ENCODE measurements at regions not wholly inside any gene's neighbourhood (a gene's known extent, or its start where the extent isn't known, plus 50 kb on each side); places are given as distances from the start of the nearest gene placed in this dataset.

- DNase-seq: no peak
- Histone ChIP-seq H2BK15ac (ENCODE audit: low read depth, low read length) (no peak overlapping the region), H2BK20ac (ENCODE audit: low read depth, low read length) (no peak overlapping the region), H4K5ac (ENCODE audit: low read depth, low read length) (no peak overlapping the region), H3K4me1 (ENCODE audit: control insufficient read depth, insufficient read depth, low read length) (no peaks in the 10 kb centered on the region), H3K4me2 (ENCODE audit: low read depth, low read length) (no peak overlapping the region), H3K9me1 (ENCODE audit: insufficient read depth, low read length) (no peaks in the 10 kb centered on the region), H4K20me1 (ENCODE audit: insufficient read depth, low read length) (no peaks in the 10 kb centered on the region), H3K4ac (ENCODE audit: low read depth, low read length) (no peak overlapping the region), H3K14ac (replicated peaks; ENCODE audit: low read depth, low read length) (no peak overlapping the region), H2BK5ac (ENCODE audit: low read depth, low read length, poor library complexity, severe bottlenecking) (no peak overlapping the region), H3K36me3 (ENCODE audit: control insufficient read depth, insufficient read depth, low read length) (no peaks in the 10 kb centered on the region), H2AK5ac (ENCODE audit: low read depth, low read length) (no peak overlapping the region), H3K79me1 (ENCODE audit: low read depth in 1 of 2, low read length in 2 of 2) (no peaks in the 10 kb centered on the region), H3K18ac (ENCODE audit: low read depth, low read length) (no peak overlapping the region), H3K23ac (ENCODE audit: low read depth, low read length) (no peak overlapping the region), H3K56ac (ENCODE audit: extremely low read depth, insufficient read depth, low read length) (no peak overlapping the region), H3K9ac (ENCODE audit: low read depth, low read length) (no peak overlapping the region), H3K4me3 (ENCODE audit: insufficient read depth, low read depth, low read length) (peak overlapping the region; percentile 11; the same call in 1 of the 2 replicates), H4K91ac (ENCODE audit: insufficient read depth, low read depth, low read length) (no peak overlapping the region), H3K9me3 (ENCODE audit: control insufficient read depth, insufficient read depth, low read length) (no peaks in the 10 kb centered on the region; the same call in 1 of the 2 replicates), H3K27me3 (ENCODE audit: control insufficient read depth, insufficient read depth, low read length) (peaks cover 24% of the 10 kb centered on the region; the same call in 1 of the 2 replicates), H3K27ac (ENCODE audit: insufficient read depth, low read length) (no peak overlapping the region), H2AFZ (replicated peaks; ENCODE audit: low read length, poor library complexity) (no peak overlapping the region), H4K8ac (ENCODE audit: low read depth in 2 of 2, low read length in 2 of 2) (no peak overlapping the region), H2AK9ac (replicated peaks; ENCODE audit: low read depth, low read length, poor library complexity) (no peak overlapping the region), H2BK120ac (ENCODE audit: low read depth, low read length) (no peak overlapping the region)
- 1% methylated on average over 30 of the region's 113 CpGs; no CpG with 5 or more reads in 1 of the 2 experiments for WGBS, 2 experiments (ENCODE audit: extremely low coverage in 2 of 2, insufficient read length in 1 of 2)
- ATAC-seq (ENCODE audit: low read depth): peak; percentile 50
- no TSS peak for BruUV-seq (replicated peaks)
- ChIA-PET POLR2A (ENCODE audit: unreplicated experiment) (no interaction called here), CTCF (no interaction called here)
- dilution Hi-C loops (cut with HindIII; ENCODE audit: low sequenced_read_pairs, unreplicated experiment): no loop called here
- intact Hi-C loops (cut with micrococcal nuclease): loop anchor here (5.0 kb wide), 1 partner anchor 1753 kb away; the partner anchor contains the start of gene CERK
- in situ Hi-C loops (cut with MboI; ENCODE audit: low sequenced_read_pairs): loop anchor here (5.0 to 10.0 kb wide), 2 partner anchors 1693 to 1925 kb away; no protein-coding TSS in a partner anchor
- TF ChIP-seq MAZ (IDR thresholded peaks at IDR 0.05; ENCODE audit: borderline replicate concordance, low read depth, low read length) (no peak), CTCF (conservative IDR thresholded peaks at IDR 0.05; ENCODE audit: low read depth, low read length) (no peak), SMC3 (IDR thresholded peaks at IDR 0.05; ENCODE audit: low read depth, low read length) (no peak), CEBPB (IDR thresholded peaks at IDR 0.05; ENCODE audit: low read depth, low read length) (no peak), RCOR1 (IDR thresholded peaks at IDR 0.05; ENCODE audit: insufficient replicate concordance, low read length) (no peak), POLR2A (IDR thresholded peaks at IDR 0.05; ENCODE audit: low read depth, low read length) (no peak), RFX5 (IDR thresholded peaks at IDR 0.05; ENCODE audit: low read depth, low read length) (no peak), USF2 (IDR thresholded peaks at IDR 0.05; ENCODE audit: low read depth, low read length) (no peak), NFE2L2 (IDR thresholded peaks at IDR 0.05; ENCODE audit: low read depth, low read length) (no peak), ELK1 (IDR thresholded peaks at IDR 0.05; ENCODE audit: borderline replicate concordance, low read depth, low read length) (no peak), BHLHE40 (IDR thresholded peaks at IDR 0.05; ENCODE audit: low read depth, low read length) (no peak), MAFK (IDR thresholded peaks at IDR 0.05; ENCODE audit: low read depth, low read length) (no peak), FOS (IDR thresholded peaks at IDR 0.05; ENCODE audit: low read depth, low read length) (no peak), RAD21 (IDR thresholded peaks at IDR 0.05; ENCODE audit: low read length) (no peak)
Measured at GRCh38 chr22:48489551-48490499, 1337.8 kb downstream of the BRD1 start.

All from IMR-90 (cell line).